ENCODE measurements at regions not wholly inside any gene's neighbourhood (a gene's known extent, or its start where the extent isn't known, plus 50 kb on each side); places are given as distances from the start of the nearest gene placed in this dataset.

- TF ChIP-seq TEAD4 (IDR thresholded peaks at IDR 0.05; ENCODE audit: low read depth, low read length) (no peak), MAX (IDR thresholded peaks at IDR 0.05) (no peak), SAP30 (IDR thresholded peaks at IDR 0.05; ENCODE audit: insufficient read depth, insufficient replicate concordance, low read length) (no peak)
Observed at GRCh38 chr7:69095127-69095526, 503.1 kb upstream of the AUTS2 start (continued).

All from H1 (cell line).